Lower leg skin (tissue), 4 donors: ENCODE measurements at regions not wholly inside any gene's neighbourhood (a gene's known extent, or its start where the extent isn't known, plus 50 kb on each side); places are given as distances from the start of the nearest gene placed in this dataset.

Experiments
- DNase-seq, 2 donors: peaks; one replicate each; pipeline ENCODE4 v3.0.0-alpha.2; 2019; ENCODE audit warnings: low spot score in 2 of 2
- H3K4me3 ChIP-seq: fragments of 200-600 bp; sonication (generic); 2 replicates; pipeline ENCODE4 v1.5.1; 2017; ENCODE audit warnings: mild to moderate bottlenecking, low read depth; ENCODE audit not compliant: poor library complexity, severe bottlenecking
- POLR2A ChIP-seq, 2 donors: fragments of 450-650 bp; IDR thresholded peaks; one replicate each; pipeline ENCODE4 v1.6.1; 2016 to 2017; ENCODE audit warnings: antibody characterized with exemption in 2 of 2, mild to moderate bottlenecking in 1 of 2, moderate library complexity in 1 of 2
- whole genome bisulfite sequencing, 2 donors: methylation state at CpG; one replicate each; pipeline ENCODE4 v1.1.5; 2018; 5-methylcytosine and 5-hydroxymethylcytosine counted together
- intact Hi-C: fragments of 100-400 bp; cut with DNase I; formaldehyde crosslinking; loops from one replicate; pipeline ENCODE4 v1.15.0; 2023; ENCODE audit warnings: low total_unique reads
- TF ChIP-seq, protein P1 (sequence below), 3 donors: fragments of 450-650 bp; IDR thresholded peaks; one replicate each; pipeline ENCODE4 v1.5.1; 2016; ENCODE audit warnings: antibody characterized with exemption in 3 of 3, mild to moderate bottlenecking in 3 of 3, moderate library complexity in 2 of 3

DNA sequence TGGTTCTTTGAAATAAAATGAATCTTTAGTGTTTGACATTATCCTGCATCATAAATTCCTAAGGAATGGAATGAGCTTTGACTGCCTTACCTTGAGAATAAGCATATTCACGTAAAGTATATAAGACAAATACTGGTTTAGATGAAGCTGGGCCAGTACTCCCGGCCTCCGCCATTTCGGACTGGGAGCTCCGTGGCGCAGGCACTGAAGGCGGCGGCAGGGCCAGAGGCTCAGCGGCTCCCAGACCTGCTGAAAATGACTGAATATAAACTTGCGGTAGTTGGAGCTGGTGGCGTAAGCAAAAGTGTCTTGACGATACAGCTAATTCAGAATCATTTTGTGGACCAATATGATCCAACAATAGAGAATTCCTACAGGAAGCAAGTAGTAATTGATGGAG is 76.2 kb upstream of the FAM83B start:
- intact Hi-C loops = no loop called here
- no peak overlapping the region for H3K4me3 ChIP-seq
- no peak for DNase-seq
- 96% methylated on average over 12 of the region's 12 CpGs for WGBS, 2 donors
- TF ChIP-seq POLR2A (IDR thresholded peaks at IDR 0.05) = no peak
- TF ChIP-seq, protein P1, sequence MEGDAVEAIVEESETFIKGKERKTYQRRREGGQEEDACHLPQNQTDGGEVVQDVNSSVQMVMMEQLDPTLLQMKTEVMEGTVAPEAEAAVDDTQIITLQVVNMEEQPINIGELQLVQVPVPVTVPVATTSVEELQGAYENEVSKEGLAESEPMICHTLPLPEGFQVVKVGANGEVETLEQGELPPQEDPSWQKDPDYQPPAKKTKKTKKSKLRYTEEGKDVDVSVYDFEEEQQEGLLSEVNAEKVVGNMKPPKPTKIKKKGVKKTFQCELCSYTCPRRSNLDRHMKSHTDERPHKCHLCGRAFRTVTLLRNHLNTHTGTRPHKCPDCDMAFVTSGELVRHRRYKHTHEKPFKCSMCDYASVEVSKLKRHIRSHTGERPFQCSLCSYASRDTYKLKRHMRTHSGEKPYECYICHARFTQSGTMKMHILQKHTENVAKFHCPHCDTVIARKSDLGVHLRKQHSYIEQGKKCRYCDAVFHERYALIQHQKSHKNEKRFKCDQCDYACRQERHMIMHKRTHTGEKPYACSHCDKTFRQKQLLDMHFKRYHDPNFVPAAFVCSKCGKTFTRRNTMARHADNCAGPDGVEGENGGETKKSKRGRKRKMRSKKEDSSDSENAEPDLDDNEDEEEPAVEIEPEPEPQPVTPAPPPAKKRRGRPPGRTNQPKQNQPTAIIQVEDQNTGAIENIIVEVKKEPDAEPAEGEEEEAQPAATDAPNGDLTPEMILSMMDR (IDR thresholded peaks at IDR 0.05) = no peak

DNA sequence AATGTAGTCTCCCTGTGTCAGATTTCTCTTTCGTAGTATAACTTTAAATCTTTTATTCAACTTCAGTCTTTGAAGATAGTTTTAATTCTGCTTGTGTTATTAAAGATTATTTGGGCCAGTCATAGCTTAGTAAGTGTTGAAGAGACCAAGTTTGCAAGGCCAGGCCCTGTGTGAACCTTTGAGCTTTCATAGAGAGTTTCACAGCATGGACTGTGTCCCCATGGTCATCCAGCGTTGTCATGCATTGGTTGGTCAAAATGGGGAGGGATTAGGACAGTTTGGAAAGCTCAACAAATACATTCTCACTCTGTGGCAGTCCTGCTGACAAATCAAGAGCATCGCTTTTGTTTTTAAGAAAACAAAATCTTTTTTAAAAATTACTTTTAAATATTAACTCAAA is 74.6 kb upstream of the FAM83B start:
- intact Hi-C loops = no loop called here
- WGBS, 2 donors = 93 to 95% methylated on average over 3 of the region's 3 CpGs
- H3K4me3 ChIP-seq = no peak overlapping the region
- TF ChIP-seq POLR2A (IDR thresholded peaks at IDR 0.05) = no peak
- TF ChIP-seq, protein P1 (IDR thresholded peaks at IDR 0.05) = no peak
- DNase-seq = no peak

DNA sequence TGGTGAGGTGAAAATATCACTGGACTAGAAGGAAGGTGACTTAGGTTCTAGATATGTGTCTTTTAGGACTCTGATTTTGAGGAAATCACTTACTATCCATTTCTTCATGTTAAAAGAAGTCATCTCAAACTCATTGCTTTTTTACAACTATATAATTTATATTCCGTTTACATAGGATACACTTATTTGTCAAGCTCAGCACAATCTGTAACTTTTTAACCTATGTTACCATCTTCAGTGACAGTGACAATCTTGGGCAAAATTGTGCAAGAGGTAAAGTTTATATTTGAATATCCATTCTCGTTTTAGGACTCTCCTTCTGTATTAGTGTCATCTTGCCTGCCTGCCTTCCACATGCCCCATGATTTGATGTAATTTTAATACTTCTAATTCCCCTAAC is 74.0 kb upstream of the FAM83B start:
- intact Hi-C loops = no loop called here
- no peak overlapping the region for H3K4me3 ChIP-seq
- DNase-seq = no peak
- TF ChIP-seq, protein P1 (IDR thresholded peaks at IDR 0.05) = no peak
- no peak for TF ChIP-seq POLR2A (IDR thresholded peaks at IDR 0.05)
- 81 to 83% methylated on average over 2 of the region's 2 CpGs for WGBS, 2 donors

DNA sequence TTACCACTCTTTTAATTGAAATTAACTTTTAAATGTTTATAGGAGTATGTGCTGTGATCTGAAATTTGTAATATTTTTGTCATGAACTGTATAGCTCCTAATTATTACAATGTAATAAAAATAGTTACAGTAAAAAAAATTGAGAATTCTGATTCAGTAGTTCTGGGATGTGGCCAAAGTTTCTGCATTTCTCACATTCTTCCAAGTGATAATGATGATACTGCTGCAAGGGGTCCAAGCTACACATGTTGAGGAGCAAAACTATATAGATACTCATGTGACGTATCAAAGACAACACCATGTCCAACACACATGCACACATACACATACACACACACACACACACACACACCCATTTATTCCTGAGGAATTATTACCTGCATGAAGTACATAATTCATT is 71.0 kb upstream of the FAM83B start:
- no peak overlapping the region for H3K4me3 ChIP-seq
- WGBS, 2 donors = 77 to 79% methylated on average over 1 of the region's 1 CpG
- DNase-seq = no peak
- intact Hi-C loops = no loop called here
- TF ChIP-seq, protein P1 (IDR thresholded peaks at IDR 0.05) = no peak
- TF ChIP-seq POLR2A (IDR thresholded peaks at IDR 0.05) = no peak

DNA sequence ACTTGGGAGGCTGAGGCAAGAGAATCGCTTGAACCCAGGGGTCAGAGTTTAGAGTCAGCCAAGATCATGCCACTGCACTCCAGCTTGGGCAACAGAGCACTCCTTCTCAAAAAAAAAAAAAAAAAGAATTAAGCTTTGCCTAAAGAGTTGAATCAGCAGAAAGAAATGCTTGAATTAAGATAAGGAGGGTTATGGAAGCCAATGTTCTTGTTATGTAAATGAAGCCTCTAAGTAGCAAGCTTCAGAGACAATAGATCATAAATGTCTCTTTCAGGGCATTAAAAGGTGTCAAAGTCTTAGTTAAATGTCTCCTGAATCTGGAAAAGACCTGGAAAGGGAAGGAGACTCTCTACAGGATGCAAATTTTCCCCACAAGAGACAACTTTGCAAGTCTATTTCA is 69.7 kb upstream of the FAM83B start:
- intact Hi-C loops = no loop called here
- DNase-seq = no peak
- WGBS, 2 donors = 88 to 93% methylated on average over 1 of the region's 1 CpG
- H3K4me3 ChIP-seq = no peak overlapping the region
- TF ChIP-seq, protein P1 (IDR thresholded peaks at IDR 0.05) = no peak
- no peak for TF ChIP-seq POLR2A (IDR thresholded peaks at IDR 0.05)

DNA sequence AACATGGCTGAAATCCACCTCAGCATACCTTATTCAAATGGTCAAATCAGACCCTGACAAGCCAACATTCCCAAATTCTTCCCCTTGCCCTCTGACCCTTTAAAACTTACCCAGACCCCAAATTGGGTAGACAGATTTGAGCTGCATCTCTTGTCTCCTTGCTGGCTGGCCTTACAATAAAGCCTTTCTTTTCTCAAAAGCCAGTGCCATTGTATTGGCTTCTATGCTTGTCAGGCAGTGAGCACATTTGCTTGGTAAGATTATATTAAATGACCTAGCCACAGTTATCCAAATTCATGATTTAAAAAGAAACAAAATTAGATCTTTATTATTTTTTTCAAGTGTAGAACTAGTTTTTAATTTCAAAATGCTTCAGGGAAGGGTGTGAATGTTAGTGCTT is 67.8 kb upstream of the FAM83B start:
- DNase-seq = no peak
- no peak for TF ChIP-seq POLR2A (IDR thresholded peaks at IDR 0.05)
- TF ChIP-seq, protein P1 (IDR thresholded peaks at IDR 0.05) = no peak
- intact Hi-C loops = no loop called here
- H3K4me3 ChIP-seq = no peak overlapping the region
